ENCODE measurements at regions not wholly inside any gene's neighbourhood (a gene's known extent, or its start where the extent isn't known, plus 50 kb on each side); places are given as distances from the start of the nearest gene placed in this dataset.

- TF ChIP-seq CTCF (conservative IDR thresholded peaks at IDR 0.05 in 1 of 2, IDR thresholded peaks at IDR 0.05 in 1 of 2; ENCODE audit: extremely low read depth in 1 of 2, insufficient read depth in 1 of 2, low read depth in 1 of 2, low read length in 2 of 2): no peak
- no peak for TF ChIP-seq EZH2 (IDR thresholded peaks at IDR 0.05; ENCODE audit: borderline replicate concordance, low read length)
Observed at GRCh38 chr6:168197636-168198301, 118.8 kb upstream of the FRMD1 start.

Measured in mammary epithelial cell (primary cell).